ENCODE measurements at regions not wholly inside any gene's neighbourhood (a gene's known extent, or its start where the extent isn't known, plus 50 kb on each side); places are given as distances from the start of the nearest gene placed in this dataset.

DNA sequence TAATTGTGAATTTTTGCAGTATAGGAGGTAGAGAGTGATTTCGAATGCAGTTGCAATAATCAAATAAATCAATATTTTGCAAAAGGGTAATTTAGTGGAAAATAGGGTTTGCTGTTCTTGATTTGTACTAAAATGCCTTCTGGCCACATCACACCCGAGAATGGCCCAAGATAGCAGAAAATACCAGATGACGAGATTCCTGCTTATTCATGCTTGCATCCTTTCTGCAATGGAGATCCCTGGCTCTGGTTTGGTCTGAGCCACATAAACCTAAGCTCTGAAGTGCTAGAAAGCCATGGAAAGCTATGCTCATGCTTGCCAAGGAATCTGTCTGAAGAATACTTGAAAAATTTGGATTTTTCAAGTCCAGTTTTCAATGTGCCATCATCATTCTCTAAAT, 634.2 kb upstream of the COBL start:
- Histone ChIP-seq H3K36me3 (ENCODE audit: low read depth) (no peaks in the 10 kb centered on the region), H3K9me3 (ENCODE audit: severe bottlenecking) (no peaks in the 10 kb centered on the region), H3K4me3 (ENCODE audit: severe bottlenecking) (no peak overlapping the region), H3K27ac (ENCODE audit: poor library complexity, severe bottlenecking) (no peak overlapping the region), H3K27me3 (ENCODE audit: insufficient read depth, poor library complexity, severe bottlenecking) (peaks cover 4% of the 10 kb centered on the region), H3K4me1 (ENCODE audit: insufficient read depth, poor library complexity, severe bottlenecking) (no peaks in the 10 kb centered on the region)
- DNase-seq (ENCODE audit: low spot score): no peak
- no peak for ATAC-seq (ENCODE audit: low read depth)
- TF ChIP-seq, protein P1, sequence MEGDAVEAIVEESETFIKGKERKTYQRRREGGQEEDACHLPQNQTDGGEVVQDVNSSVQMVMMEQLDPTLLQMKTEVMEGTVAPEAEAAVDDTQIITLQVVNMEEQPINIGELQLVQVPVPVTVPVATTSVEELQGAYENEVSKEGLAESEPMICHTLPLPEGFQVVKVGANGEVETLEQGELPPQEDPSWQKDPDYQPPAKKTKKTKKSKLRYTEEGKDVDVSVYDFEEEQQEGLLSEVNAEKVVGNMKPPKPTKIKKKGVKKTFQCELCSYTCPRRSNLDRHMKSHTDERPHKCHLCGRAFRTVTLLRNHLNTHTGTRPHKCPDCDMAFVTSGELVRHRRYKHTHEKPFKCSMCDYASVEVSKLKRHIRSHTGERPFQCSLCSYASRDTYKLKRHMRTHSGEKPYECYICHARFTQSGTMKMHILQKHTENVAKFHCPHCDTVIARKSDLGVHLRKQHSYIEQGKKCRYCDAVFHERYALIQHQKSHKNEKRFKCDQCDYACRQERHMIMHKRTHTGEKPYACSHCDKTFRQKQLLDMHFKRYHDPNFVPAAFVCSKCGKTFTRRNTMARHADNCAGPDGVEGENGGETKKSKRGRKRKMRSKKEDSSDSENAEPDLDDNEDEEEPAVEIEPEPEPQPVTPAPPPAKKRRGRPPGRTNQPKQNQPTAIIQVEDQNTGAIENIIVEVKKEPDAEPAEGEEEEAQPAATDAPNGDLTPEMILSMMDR (IDR thresholded peaks at IDR 0.05; ENCODE audit: poor library complexity, severe bottlenecking): no peak

DNA sequence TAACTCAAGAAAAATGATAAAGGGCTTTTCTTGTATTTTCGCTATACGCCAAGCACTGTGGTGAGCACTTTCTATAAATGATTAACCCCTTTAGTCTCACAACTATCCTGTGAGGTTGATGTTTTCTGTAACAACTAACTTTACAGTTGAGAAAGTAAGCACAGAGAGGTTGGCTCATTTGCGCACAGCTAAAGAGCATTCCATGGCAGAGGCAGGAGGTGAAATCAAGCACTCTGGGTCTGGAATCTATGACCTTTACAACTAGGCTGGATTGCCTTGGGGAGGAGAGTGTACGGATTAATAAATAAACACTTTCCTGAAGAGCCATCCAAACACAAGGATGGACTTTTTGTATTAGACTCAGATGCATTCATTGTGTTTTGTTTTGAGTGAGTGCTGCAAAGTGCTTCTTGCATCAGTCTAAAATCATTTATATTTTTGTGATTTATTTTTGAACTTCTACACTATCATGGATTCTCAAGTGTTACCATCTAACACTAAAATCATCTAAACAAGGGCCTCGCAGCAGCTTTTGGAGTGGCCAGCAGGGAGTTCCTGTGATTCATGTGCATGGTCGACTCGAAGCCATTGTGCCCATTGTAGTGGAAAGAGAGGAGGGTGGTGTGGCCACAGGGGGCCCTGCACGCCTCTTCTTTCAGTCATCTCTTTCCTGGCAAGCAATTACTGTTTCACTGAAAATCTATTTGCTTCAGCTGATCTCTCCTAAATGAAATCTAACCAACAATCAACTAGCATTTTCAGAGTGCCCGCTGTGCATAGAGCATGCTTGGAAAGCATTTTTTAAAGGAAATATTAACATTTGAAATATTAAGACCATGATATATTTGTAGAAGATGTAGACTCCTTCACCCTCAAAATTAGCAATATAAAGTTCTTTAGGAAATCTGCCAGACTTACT, 633.4 kb upstream of the COBL start:
- no peak overlapping the region for H3K4me3 ChIP-seq (ENCODE audit: severe bottlenecking)
- DNase-seq (ENCODE audit: low spot score): no peak

DNA sequence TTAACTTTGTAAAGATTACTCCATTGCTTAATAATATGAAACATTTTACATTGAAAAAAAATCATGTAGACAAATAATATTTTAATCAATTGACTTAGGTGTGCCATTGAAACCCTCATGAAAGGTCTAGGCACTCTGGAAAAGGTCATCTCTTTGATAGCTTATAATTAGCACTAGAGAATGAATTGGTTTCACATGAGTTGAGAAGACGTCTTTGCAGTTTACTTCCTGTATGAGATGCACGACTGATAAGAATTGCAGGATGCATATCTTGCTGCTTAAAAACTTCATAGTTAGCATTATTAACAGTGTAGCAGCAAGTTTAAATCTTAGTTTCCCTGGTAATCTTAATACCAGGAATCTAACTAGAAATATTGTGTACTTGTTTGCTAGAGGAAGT, 614.2 kb upstream of the COBL start:
- no peak for ATAC-seq (ENCODE audit: low read depth)
- H3K36me3 ChIP-seq (ENCODE audit: low read depth): no peaks in the 10 kb centered on the region
- TF ChIP-seq, protein P1 (IDR thresholded peaks at IDR 0.05; ENCODE audit: poor library complexity, severe bottlenecking): no peak
- H3K4me3 ChIP-seq (ENCODE audit: severe bottlenecking): no peak overlapping the region
- H3K27me3 ChIP-seq (ENCODE audit: insufficient read depth, poor library complexity, severe bottlenecking): no peaks in the 10 kb centered on the region
- no peak overlapping the region for H3K27ac ChIP-seq (ENCODE audit: poor library complexity, severe bottlenecking)
- no peaks in the 10 kb centered on the region for H3K9me3 ChIP-seq (ENCODE audit: severe bottlenecking)
- DNase-seq (ENCODE audit: low spot score): no peak
- H3K4me1 ChIP-seq (ENCODE audit: insufficient read depth, poor library complexity, severe bottlenecking): no peaks in the 10 kb centered on the region

More for the DNA sequence above, 633.4 kb upstream of the COBL start:
- Histone ChIP-seq H3K4me1 (ENCODE audit: insufficient read depth, poor library complexity, severe bottlenecking) (no peaks in the 10 kb centered on the region), H3K36me3 (ENCODE audit: low read depth) (no peaks in the 10 kb centered on the region), H3K27me3 (ENCODE audit: insufficient read depth, poor library complexity, severe bottlenecking) (no peaks in the 10 kb centered on the region), H3K27ac (ENCODE audit: poor library complexity, severe bottlenecking) (no peak overlapping the region), H3K9me3 (ENCODE audit: severe bottlenecking) (no peaks in the 10 kb centered on the region)
- TF ChIP-seq, protein P1 (IDR thresholded peaks at IDR 0.05; ENCODE audit: poor library complexity, severe bottlenecking): no peak
- ATAC-seq (ENCODE audit: low read depth): no peak

DNA sequence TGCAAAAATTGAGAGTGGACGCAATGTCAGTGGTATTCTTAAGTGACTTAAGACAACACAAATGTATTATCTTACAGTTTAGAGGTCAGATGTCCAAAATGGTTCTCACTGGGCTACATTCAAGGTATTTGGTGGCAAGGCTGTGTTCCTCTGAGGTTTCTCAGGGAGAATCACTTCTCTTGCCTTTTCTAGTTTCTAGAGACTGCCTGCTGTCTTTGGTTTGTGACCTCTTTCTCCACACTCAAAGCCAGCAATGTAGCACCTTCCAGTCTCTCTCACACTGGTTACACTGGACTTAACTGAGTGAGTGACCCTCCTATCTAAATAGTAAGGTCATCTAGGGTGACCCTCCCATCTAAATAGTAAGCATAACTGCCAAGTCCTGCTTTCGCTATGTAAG, 613.2 kb upstream of the COBL start:
- H3K4me3 ChIP-seq (ENCODE audit: severe bottlenecking): no peak overlapping the region
- no peaks in the 10 kb centered on the region for H3K9me3 ChIP-seq (ENCODE audit: severe bottlenecking)
- TF ChIP-seq, protein P1 (IDR thresholded peaks at IDR 0.05; ENCODE audit: poor library complexity, severe bottlenecking): no peak
- DNase-seq (ENCODE audit: low spot score) (no peak), ATAC-seq (ENCODE audit: low read depth) (no peak)
- no peaks in the 10 kb centered on the region for H3K4me1 ChIP-seq (ENCODE audit: insufficient read depth, poor library complexity, severe bottlenecking)
- H3K27ac ChIP-seq (ENCODE audit: poor library complexity, severe bottlenecking): no peak overlapping the region
- no peaks in the 10 kb centered on the region for H3K36me3 ChIP-seq (ENCODE audit: low read depth)
- no peaks in the 10 kb centered on the region for H3K27me3 ChIP-seq (ENCODE audit: insufficient read depth, poor library complexity, severe bottlenecking)

DNA sequence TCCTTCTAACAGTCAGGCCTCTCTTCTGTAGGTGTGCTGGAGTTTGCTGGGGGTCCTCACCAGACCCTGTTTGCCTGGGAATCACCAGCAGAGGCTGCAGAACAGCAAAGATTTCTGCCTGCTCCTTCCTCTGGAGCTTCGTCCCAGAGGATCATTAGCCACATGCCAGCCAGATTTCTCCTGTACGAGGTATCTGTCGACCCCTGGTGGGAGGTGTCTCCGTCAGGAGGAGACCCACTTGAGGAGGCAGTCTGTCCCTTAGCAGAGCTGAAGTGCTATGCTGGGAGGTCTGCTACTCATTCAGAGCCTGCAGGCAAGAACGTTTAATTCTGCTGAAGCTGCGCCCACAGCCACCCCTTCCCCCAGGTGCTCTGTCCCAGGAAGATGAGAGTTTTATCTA, 611.1 kb upstream of the COBL start:
- no peak overlapping the region for H3K4me3 ChIP-seq (ENCODE audit: severe bottlenecking)
- DNase-seq (ENCODE audit: low spot score): no peak
- H3K36me3 ChIP-seq (ENCODE audit: low read depth): no peaks in the 10 kb centered on the region
- no peaks in the 10 kb centered on the region for H3K9me3 ChIP-seq (ENCODE audit: severe bottlenecking)
- no peak for ATAC-seq (ENCODE audit: low read depth)
- H3K27me3 ChIP-seq (ENCODE audit: insufficient read depth, poor library complexity, severe bottlenecking): no peaks in the 10 kb centered on the region
- TF ChIP-seq, protein P1 (IDR thresholded peaks at IDR 0.05; ENCODE audit: poor library complexity, severe bottlenecking): no peak
- no peak overlapping the region for H3K27ac ChIP-seq (ENCODE audit: poor library complexity, severe bottlenecking)
- no peaks in the 10 kb centered on the region for H3K4me1 ChIP-seq (ENCODE audit: insufficient read depth, poor library complexity, severe bottlenecking)

Measured in RWPE2 (cell line).